ENCODE measurements at regions not wholly inside any gene's neighbourhood (a gene's known extent, or its start where the extent isn't known, plus 50 kb on each side); places are given as distances from the start of the nearest gene placed in this dataset.
A peak's percentile ranks its signal among the peaks of the same experiment; 100 is the strongest.
"Not testable (repeated sequence)": the region's sequence is repeated elsewhere in the genome, so short reads cannot be mapped to it uniquely, and the experiment has no call there.

GRCh38 chr7:49023345-49024328 lies 99.3 kb downstream of the CDC14C start:
- TF ChIP-seq CTCF (IDR thresholded peaks at IDR 0.05; ENCODE audit: low read depth, low read length, missing control alignments): no peak
- DNase-seq (ENCODE audit: low read depth): no peak
- in situ Hi-C loops (cut with HindIII; ENCODE audit: low sequenced_read_pairs): no loop called here
- no peak overlapping the region for H3K4me3 ChIP-seq (ENCODE audit: low read depth, low read length)

- H3K4me3 ChIP-seq (ENCODE audit: low read depth, low read length): no peak overlapping the region
- in situ Hi-C loops (cut with HindIII; ENCODE audit: low sequenced_read_pairs): no loop called here
- TF ChIP-seq CTCF (IDR thresholded peaks at IDR 0.05; ENCODE audit: low read depth, low read length, missing control alignments): no peak
- DNase-seq (ENCODE audit: low read depth): no peak
Measured at GRCh38 chr7:49030221-49030620, 105.9 kb downstream of the CDC14C start.

GRCh38 chr7:49033140-49033539 lies 108.8 kb downstream of the CDC14C start:
- H3K4me3 ChIP-seq (ENCODE audit: low read depth, low read length); in situ Hi-C loops (cut with HindIII; ENCODE audit: low sequenced_read_pairs); DNase-seq (ENCODE audit: low read depth): not testable (repeated sequence)

- peak; percentile 15 for DNase-seq (ENCODE audit: low read depth)
- no peak for TF ChIP-seq CTCF (IDR thresholded peaks at IDR 0.05; ENCODE audit: low read depth, low read length, missing control alignments)
- H3K4me3 ChIP-seq (ENCODE audit: low read depth, low read length): no peak overlapping the region
- in situ Hi-C loops (cut with HindIII; ENCODE audit: low sequenced_read_pairs): no loop called here
Measured at GRCh38 chr7:49037346-49038210, 113.2 kb downstream of the CDC14C start.

GRCh38 chr7:49038821-49039358 lies 114.5 kb downstream of the CDC14C start:
- in situ Hi-C loops (cut with HindIII; ENCODE audit: low sequenced_read_pairs): no loop called here
- no peak for DNase-seq (ENCODE audit: low read depth)
- no peak overlapping the region for H3K4me3 ChIP-seq (ENCODE audit: low read depth, low read length)
- TF ChIP-seq CTCF (IDR thresholded peaks at IDR 0.05; ENCODE audit: low read depth, low read length, missing control alignments): no peak

GRCh38 chr7:49060743-49061142 lies 136.4 kb downstream of the CDC14C start:
- DNase-seq (ENCODE audit: low read depth): no peak
- in situ Hi-C loops (cut with HindIII; ENCODE audit: low sequenced_read_pairs): no loop called here
- TF ChIP-seq CTCF (IDR thresholded peaks at IDR 0.05; ENCODE audit: low read depth, low read length, missing control alignments): no peak
- H3K4me3 ChIP-seq (ENCODE audit: low read depth, low read length): no peak overlapping the region
